ENCODE measurements at regions not wholly inside any gene's neighbourhood (a gene's known extent, or its start where the extent isn't known, plus 50 kb on each side); places are given as distances from the start of the nearest gene placed in this dataset.
"Not testable (repeated sequence)": the region's sequence is repeated elsewhere in the genome, so short reads cannot be mapped to it uniquely, and the experiment has no call there.

- DNase-seq (ENCODE audit: low read depth, low spot score), result no peak
These were observed 190.5 kb upstream of the SOX21 start for GRCh38 chr13:94902722-94903407.

- DNase-seq (ENCODE audit: low read depth, low spot score), result no peak
These were observed 188.7 kb upstream of the SOX21 start for GRCh38 chr13:94901070-94901469.

GRCh38 chr13:94896719-94897317 is 184.5 kb upstream of the SOX21 start:
- DNase-seq (ENCODE audit: low read depth, low spot score), result no peak

- no peak for DNase-seq (ENCODE audit: low read depth, low spot score)
These were observed 183.9 kb upstream of the SOX21 start for GRCh38 chr13:94896238-94896637.

GRCh38 chr13:94886191-94886590 is 173.8 kb upstream of the SOX21 start:
- DNase-seq (ENCODE audit: low read depth, low spot score), result peak; percentile 74

GRCh38 chr13:94880463-94880862 is 168.1 kb upstream of the SOX21 start:
- DNase-seq (ENCODE audit: low read depth, low spot score), result no peak

GRCh38 chr13:94878602-94879165 is 166.3 kb upstream of the SOX21 start:
- no peak for DNase-seq (ENCODE audit: low read depth, low spot score)

GRCh38 chr13:94864474-94864873 is 152.1 kb upstream of the SOX21 start:
- DNase-seq (ENCODE audit: low read depth, low spot score), result no peak

- peak; percentile 24 for DNase-seq (ENCODE audit: low read depth, low spot score)
These were observed 148.6 kb upstream of the SOX21 start for GRCh38 chr13:94860981-94861407.

- DNase-seq (ENCODE audit: low read depth, low spot score), result no peak
These were observed 147.5 kb upstream of the SOX21 start for GRCh38 chr13:94859811-94860210.

- no peak for DNase-seq (ENCODE audit: low read depth, low spot score)
These were observed 146.9 kb upstream of the SOX21 start for GRCh38 chr13:94859278-94859691.

GRCh38 chr13:94858856-94859255 is 146.5 kb upstream of the SOX21 start:
- DNase-seq (ENCODE audit: low read depth, low spot score), result no peak

- no peak for DNase-seq (ENCODE audit: low read depth, low spot score)
These were observed 142.3 kb upstream of the SOX21 start for GRCh38 chr13:94854688-94855087.

GRCh38 chr13:94851576-94851975 is 139.2 kb upstream of the SOX21 start:
- no peak for DNase-seq (ENCODE audit: low read depth, low spot score)

- DNase-seq (ENCODE audit: low read depth, low spot score), result no peak
These were observed 136.9 kb upstream of the SOX21 start for GRCh38 chr13:94849254-94849653.

GRCh38 chr13:94842901-94843300 is 130.6 kb upstream of the SOX21 start:
- DNase-seq (ENCODE audit: low read depth, low spot score), result no peak

GRCh38 chr13:94837056-94837455 is 124.7 kb upstream of the SOX21 start:
- DNase-seq (ENCODE audit: low read depth, low spot score), result not testable (repeated sequence)

- no peak for DNase-seq (ENCODE audit: low read depth, low spot score)
These were observed 117.6 kb upstream of the SOX21 start for GRCh38 chr13:94829837-94830365.

- DNase-seq (ENCODE audit: low read depth, low spot score), result peak; percentile 18
These were observed 117.0 kb upstream of the SOX21 start for GRCh38 chr13:94829185-94829836.

- DNase-seq (ENCODE audit: low read depth, low spot score), result no peak
These were observed 115.2 kb upstream of the SOX21 start for GRCh38 chr13:94827566-94827965.

- peak; percentile 85 for DNase-seq (ENCODE audit: low read depth, low spot score)
These were observed 113.2 kb upstream of the SOX21 start for GRCh38 chr13:94825507-94825906.

- DNase-seq (ENCODE audit: low read depth, low spot score), result no peak
These were observed 112.3 kb upstream of the SOX21 start for GRCh38 chr13:94824601-94825000.
